ENCODE measurements at regions not wholly inside any gene's neighbourhood (a gene's known extent, or its start where the extent isn't known, plus 50 kb on each side); places are given as distances from the start of the nearest gene placed in this dataset.

- H3K4me3 ChIP-seq (ENCODE audit: low read depth, low read length), result no peak overlapping the region
- no peak for TF ChIP-seq CTCF (IDR thresholded peaks at IDR 0.05; ENCODE audit: borderline replicate concordance, insufficient read depth, low read depth, low read length)
Observed at GRCh38 chr15:95352631-95353187, 977.8 kb upstream of the NR2F2 start.

GRCh38 chr15:95353512-95353911 is 977.0 kb upstream of the NR2F2 start:
- H3K4me3 ChIP-seq (ENCODE audit: low read depth, low read length), result no peak overlapping the region
- TF ChIP-seq CTCF (IDR thresholded peaks at IDR 0.05; ENCODE audit: borderline replicate concordance, insufficient read depth, low read depth, low read length), result no peak

- no peak overlapping the region for H3K4me3 ChIP-seq (ENCODE audit: low read depth, low read length)
Observed at GRCh38 chr15:95359966-95360365, 970.5 kb upstream of the NR2F2 start.

GRCh38 chr15:95362306-95362705 is 968.2 kb upstream of the NR2F2 start:
- TF ChIP-seq CTCF (IDR thresholded peaks at IDR 0.05; ENCODE audit: borderline replicate concordance, insufficient read depth, low read depth, low read length), result no peak
- no peak overlapping the region for H3K4me3 ChIP-seq (ENCODE audit: low read depth, low read length)

More at GRCh38 chr15:95359966-95360365, 970.5 kb upstream of the NR2F2 start:
- TF ChIP-seq CTCF (IDR thresholded peaks at IDR 0.05; ENCODE audit: borderline replicate concordance, insufficient read depth, low read depth, low read length), result no peak

- TF ChIP-seq CTCF (IDR thresholded peaks at IDR 0.05; ENCODE audit: borderline replicate concordance, insufficient read depth, low read depth, low read length), result no peak
- no peak overlapping the region for H3K4me3 ChIP-seq (ENCODE audit: low read depth, low read length)
Observed at GRCh38 chr15:95363646-95364045, 966.9 kb upstream of the NR2F2 start.

- H3K4me3 ChIP-seq (ENCODE audit: low read depth, low read length), result no peak overlapping the region
- TF ChIP-seq CTCF (IDR thresholded peaks at IDR 0.05; ENCODE audit: borderline replicate concordance, insufficient read depth, low read depth, low read length), result no peak
Observed at GRCh38 chr15:95365511-95366107, 964.9 kb upstream of the NR2F2 start.

GRCh38 chr15:95368191-95368590 is 962.3 kb upstream of the NR2F2 start:
- no peak for TF ChIP-seq CTCF (IDR thresholded peaks at IDR 0.05; ENCODE audit: borderline replicate concordance, insufficient read depth, low read depth, low read length)
- H3K4me3 ChIP-seq (ENCODE audit: low read depth, low read length), result no peak overlapping the region
